Stimulated activated CD4-positive, alpha-beta T cell treated with anti-CD3 and anti-CD28 coated beads, TNF-alpha, amount 100 ng/mL, for 48 hours (primary cell): ENCODE measurements at regions not wholly inside any gene's neighbourhood (a gene's known extent, or its start where the extent isn't known, plus 50 kb on each side); places are given as distances from the start of the nearest gene placed in this dataset.
"Not testable (repeated sequence)": the region's sequence is repeated elsewhere in the genome, so short reads cannot be mapped to it uniquely, and the experiment has no call there.

Experiments
- DNase-seq, 3 donors: peaks; one replicate each; pipeline ENCODE4 v3.0.0-alpha.2; 2020; ENCODE audit warnings: low read depth in 3 of 3

DNA sequence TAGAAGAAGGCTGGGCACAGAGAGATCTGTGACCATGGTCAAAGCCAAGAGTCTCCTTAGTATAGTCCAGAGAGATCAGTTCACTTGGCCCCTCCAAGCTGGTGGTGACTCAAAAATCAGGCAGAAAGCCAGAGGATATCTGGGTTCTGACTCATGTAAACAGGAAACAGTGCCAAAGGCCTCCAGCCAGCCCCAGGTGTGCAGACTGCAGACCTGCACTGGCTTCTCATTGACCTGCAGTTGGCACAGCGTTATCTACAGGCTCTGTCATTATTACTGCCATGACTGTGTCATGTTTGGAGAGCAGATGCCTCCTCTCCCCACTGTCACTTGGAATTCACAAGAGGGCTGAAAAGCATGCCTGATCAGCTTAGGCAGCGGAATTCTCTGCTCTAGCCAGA, 295.7 kb upstream of the PRKD1 start:
- DNase-seq: no peak

DNA sequence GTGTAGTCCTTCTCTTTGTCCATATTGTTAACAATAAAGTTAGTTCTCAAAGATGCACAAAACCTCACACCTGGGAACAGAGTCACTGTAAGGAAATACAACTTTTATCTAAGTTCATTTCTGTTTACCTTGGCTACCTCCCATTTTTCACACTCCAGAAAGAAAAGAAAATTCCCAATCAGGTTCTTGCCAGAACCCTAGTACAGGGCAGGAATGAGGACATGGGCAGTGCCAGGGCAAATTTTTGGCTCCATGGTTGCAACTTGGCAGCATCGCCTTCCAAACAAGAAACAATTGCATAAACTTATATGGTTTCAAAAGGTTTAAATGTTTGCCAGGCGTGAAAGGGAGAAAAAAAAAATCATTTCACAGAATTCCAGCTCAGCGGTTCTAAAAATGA, 296.3 kb upstream of the PRKD1 start:
- DNase-seq: no peak

DNA sequence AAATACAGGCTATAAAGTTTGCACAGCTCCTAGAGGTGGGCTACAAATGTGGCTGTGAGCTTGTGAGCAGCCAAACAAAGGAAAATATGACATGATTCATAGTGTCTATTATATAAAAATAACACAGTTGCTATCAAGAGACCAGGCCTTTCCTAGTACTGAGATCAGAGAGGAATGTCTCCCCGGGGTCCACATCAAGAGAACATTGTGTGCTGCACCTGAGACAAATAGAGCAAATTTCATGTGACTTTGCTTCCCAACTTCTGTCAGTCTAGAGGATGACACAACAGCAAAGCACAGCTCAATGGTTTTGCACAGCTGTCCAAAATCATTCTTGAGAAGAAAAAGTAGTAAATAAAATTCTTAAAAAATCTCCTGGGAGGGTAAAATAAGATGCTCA, 297.5 kb upstream of the PRKD1 start:
- DNase-seq: no peak

DNA sequence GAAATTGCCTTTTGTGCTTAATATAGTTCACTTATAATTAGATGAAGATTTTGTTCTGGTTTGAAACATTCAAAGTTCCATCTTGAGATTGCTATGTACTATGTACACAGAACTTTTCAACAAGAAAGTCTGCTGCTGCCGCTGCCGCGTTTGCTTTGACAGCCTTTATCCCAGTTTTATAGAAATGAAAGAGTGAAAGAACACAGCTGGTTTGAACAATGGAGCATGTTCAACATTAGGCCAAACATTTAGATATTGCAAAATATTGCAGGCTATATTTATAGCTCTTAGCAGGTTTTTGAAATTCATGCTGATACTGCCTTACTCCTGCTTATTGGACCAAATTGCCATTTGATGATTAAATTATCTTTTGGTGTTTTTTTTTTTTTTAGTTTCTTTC, 299.8 kb upstream of the PRKD1 start:
- no peak for DNase-seq

DNA sequence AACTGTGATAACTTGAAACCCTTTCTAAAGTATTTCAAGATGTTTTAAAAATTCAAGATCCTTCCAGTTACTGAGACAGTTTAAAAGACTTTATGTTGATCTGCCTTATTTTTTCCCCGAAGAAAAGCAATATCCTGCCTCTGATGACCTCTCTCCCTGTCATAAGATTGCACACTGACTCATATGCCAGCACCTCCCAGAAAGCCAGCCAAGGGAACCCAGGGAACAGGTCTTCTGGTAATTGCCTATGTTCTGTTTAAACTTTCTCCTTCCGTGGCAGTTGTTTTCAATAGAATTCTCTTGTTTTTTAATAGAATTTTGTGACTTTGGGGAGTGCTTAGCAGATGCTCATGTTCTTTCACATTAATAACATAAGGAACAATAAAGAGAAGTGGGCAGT, 300.2 kb upstream of the PRKD1 start:
- DNase-seq: no peak

DNA sequence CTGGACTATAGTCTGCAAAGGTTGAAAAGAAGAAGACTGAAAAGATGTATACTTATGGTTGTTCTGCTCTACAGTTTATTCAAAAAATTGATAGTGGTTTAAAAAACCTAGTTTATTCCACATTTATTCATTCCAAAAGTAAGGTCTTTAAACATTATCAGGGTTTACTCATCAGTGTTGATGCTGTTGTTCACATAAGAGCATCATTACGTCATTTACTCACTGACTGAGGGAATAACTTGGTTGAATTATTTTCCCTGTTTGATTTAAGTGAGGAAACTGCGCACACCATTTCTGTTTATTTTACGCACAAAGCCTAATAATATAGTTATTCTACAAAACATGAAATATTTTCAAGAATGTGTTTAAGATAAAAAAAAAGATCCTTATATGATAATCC, 303.1 kb upstream of the PRKD1 start:
- no peak for DNase-seq

DNA sequence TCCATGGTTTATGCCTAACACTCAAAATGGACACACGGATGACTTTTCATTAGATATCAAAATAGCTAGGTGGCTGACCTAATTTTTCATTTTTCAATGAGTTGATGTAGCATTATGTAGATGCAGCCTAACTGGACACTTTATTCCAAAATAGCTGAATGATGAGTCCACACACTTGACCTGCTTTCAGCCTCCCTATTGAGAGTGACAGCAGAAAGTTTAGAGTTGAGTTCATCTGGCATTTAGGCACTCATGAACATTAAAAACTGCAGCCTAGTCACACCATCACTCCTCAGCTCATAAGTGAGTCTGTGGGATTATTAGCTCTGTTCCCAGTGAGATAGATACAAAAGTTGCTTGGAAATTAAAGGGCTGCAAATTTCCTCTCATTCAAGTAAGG, 307.3 kb upstream of the PRKD1 start:
- DNase-seq: no peak

DNA sequence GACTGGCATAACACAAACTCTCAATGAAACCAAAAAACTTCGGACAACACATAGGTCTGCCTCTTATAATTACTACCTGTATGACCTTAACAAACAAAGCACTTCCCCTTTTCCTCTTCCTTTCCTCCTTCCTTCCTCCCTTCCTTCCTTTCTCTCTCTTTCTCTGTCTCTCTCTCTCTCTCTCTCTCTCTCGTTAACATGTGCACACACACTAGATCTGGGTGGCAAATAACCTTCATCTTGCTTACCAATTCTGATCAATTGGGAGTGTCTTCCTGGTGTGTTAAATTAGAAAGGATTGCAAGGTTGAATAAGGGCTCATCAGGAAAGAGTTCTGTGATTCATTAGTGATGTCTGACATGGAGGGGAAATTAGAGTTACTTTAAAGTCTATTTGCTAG, 307.8 kb upstream of the PRKD1 start:
- no peak for DNase-seq

DNA sequence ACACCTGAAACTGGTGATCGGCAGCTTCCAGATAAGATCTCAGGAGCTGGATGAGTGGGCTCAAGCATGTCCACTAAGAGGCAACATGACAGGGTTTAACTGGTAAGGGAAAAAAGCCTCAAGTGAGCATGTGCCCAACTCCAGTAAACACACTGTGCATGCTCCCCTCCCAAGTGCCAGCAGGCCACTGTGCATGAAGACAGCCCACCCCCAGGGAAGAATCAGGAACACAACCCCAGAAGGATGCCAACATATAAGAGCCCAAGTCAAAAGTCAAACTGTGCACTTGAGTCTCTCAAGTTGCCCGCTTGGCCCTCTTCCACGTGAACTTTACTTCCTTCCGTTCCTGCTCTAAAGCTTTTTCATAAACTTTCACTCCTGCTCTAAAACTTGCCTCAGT, 311.3 kb upstream of the PRKD1 start:
- no peak for DNase-seq

DNA sequence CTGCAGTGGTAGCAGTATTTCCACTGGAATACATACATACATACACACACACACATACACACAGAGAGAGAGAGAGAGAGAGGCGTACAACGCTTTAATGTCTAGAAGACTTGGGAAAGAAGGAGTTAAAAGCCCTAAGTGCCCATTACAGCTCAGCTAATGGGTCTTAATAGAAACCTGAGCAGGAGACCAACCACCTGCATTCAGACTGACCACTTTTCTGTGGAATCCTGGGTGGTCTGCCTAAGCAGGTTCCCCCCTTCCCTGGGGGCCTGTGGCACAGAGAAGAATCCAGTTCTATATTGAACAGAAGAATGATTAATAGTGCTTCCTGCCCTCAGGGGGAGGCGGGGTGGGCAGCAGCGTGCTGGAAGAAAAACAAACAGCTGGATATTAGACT, 312.4 kb upstream of the PRKD1 start:
- DNase-seq: no peak

DNA sequence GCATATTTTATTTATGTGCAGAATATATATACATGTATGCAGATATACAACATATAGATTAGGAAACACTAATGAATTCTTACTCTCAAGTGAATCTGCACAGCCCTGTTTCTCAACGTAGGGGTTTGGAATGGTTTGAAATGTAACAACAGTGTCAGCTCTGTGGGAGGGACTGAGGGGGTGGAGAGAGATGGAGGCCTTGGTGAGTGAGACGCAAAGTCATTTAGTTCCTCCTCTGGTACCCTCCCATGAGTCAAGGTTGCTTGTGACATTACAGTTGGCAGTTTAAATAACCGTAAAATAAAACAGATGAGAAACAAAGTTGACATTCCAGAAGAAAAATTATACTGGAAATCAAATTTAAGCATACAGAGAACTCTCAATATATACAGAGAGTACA, 313.0 kb upstream of the PRKD1 start:
- DNase-seq: no peak

DNA sequence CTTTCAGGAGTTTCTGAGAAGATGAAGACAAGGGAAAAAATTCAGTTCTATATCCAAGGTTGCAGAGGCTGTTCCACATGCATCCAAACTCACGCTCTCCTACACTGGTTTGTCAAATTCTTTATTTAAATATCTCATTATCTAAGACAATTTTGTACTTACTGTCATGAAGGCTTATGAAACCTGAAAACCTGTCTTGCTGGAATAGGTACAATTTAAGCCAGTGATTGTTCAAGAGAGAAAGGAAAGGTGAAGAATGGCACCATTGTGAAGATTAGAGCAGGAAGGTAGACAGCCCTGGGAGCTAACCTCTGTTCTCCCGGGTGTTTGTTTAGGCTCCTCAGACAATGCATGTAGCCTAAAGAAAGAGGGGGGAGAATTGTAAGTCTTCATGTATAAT, 315.1 kb upstream of the PRKD1 start:
- no peak for DNase-seq

DNA sequence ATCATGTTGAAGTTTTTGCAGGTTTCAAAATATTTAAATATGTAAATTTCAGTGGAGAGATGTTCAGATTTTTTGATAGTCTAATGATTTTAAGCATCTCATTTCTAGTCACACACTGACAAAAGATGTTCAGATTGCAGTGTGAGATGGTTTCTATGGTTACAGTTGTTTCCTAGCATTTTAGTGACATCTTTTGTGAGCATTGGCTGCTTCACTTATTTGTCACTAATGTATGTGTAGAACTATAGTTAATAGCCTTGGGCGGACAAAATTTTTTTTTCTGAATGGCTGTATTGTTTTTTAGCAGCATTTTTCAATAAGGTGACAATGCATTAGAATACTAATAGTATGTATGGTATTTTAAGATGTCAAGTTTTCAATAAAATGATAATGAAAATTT, 315.6 kb upstream of the PRKD1 start:
- no peak for DNase-seq

DNA sequence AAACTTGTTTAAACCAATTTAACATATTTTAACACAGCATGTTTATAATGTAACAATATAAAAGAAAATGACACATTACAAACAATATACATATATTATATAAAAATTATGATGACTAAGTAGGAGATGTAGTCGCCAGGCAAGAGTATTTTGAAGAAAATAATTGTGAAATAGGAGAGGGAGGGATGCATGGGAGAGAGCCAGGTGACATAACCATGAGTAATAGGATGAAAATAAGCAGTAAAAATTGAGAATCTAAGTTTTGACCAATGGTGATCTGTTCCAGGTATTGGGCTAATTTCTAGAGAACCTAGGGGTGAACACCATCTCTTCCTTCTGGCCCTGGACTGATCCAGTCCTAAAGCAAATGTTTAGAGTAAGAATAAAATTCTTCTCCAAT, 315.2 kb upstream of the G2E3 start:
- DNase-seq: no peak

DNA sequence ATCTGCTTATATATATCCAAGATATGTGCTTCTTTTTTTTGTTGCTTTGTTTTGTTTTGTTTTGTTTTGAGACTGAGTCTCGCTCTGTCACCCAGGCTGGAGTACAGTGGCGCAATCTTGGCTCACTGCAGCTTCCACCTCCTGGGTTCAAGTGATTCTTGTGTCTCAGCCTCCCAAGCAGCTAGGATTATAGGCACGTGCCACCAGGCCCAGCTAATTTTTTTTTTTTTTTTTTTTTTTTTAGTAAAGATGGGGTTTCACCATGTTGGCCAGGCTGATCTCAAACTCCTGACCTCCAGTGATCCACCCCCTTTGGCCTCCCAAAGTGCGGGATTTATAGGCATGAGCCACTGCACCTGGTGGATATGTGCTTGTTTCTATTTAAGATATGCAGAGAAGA, 314.6 kb upstream of the G2E3 start:
- DNase-seq: not testable (repeated sequence)

DNA sequence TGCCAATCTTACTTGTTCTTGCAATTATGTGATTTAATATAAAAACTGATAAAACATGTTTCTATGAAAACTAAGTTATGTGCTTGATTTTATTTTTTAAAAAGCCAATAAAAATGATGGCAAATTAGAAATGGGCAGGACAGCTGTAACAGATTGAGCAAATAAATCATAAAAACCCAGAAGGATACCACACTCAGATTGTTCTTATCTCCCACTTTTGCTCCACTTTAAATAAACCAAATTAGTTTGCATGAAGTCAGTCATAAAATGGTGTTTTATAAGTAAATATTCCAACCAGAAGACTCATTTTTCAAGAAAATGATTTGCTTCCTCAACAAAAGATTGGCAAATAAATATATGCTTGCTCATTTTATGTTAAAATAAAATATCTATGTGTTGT, 307.9 kb upstream of the G2E3 start:
- DNase-seq: no peak

DNA sequence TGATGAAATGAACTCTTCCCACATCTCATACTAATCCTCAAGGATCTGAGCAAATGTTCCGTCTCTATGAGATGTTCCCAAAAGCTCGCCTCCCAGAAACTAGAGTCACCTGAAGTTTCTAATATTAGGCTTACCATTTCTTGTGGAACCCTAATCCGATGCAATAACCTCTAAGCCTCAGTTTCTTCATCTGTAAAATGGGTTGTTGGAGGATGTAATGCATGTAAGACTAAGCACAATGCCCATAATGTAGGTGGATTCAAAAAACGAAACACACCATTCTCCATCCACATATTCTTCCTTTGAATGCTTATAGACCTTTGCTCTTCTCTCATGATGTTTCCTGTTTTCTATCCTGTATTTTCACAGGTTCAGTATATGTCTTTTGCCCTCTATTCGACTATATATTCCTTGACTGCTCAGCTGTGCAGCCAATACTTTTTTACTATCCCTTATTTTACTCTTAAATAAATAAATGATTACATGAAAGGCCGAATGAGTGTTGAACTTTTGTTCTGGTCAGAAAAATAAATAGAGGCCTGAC, 307.3 kb upstream of the G2E3 start:
- no peak for DNase-seq

DNA sequence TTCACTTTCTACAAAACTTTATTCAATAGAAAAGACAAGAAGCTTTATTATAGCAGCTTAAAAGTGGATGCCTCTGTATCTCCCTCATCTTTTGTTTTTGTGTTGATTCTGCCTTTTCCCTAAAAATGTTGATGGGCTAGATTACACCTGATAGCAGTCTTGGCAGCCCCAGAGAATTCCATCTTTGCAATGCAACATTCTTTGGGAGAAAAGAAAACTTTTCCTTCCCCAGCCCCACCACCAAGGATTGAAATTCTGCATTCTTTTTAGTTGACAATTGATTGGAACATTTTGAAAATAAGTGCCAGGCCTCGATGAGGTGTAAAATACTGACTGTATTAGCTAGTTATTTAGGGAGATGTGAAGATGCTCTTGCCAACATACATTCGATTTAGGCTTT, 306.8 kb upstream of the G2E3 start:
- no peak for DNase-seq

DNA sequence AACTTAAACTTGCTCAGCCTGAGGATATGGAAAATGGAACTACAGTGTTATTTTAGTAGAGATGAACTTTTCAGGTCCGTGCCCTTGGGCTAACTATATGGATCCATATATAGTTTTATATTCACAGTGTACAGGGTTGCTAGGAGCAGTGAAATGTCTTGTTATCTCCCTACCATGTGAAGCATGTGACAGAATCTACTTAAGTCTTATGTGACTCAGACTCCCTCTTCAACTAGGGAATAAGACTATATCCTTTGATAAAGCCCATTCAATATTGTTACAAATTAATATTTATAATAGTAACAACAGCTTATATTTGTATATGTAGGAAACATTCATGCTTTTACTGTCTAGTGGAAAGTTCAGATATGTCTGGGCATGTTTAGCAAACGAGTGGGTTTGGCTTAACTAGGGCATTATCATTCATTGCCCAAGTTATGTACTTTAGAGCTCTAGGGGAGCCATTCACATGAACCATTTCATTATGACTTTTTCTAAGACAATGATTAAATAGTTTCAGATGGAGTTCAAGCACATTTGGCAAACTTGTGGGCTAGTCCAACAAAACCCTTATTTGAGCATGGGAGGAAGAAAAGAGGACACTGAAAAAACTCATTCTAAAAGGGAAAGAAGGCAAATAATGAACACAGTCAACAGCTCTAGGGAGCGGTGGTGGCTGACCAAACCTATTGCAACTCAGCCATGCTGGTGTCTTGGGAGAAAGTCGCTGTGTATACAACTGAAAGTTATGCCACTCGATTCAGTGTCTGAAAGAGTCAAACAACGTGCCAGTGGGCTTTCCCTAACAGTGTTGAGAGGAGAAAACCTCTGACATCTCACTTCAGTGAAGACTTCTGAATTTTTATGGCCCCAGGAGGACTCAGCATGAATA, 305.9 kb upstream of the G2E3 start:
- no peak for DNase-seq

DNA sequence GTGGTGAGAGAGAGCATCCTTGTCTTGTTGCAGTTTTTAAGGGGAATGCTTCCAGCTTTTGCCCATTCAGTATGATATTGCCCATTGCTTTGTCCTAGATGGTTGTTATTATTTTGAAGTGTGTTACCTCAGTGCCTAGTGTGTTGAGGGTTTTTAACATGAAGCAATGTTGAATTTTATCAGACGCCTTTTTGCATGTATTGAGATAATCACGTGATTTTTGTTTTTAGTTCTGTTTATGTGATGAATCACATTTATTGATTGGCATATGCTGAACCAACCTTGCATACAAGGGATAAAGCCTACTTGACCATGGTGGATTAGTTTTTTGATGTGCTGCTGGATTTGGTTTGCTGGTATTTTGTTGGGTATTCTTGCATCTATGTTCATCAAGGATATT, 302.3 kb upstream of the G2E3 start:
- no peak for DNase-seq

DNA sequence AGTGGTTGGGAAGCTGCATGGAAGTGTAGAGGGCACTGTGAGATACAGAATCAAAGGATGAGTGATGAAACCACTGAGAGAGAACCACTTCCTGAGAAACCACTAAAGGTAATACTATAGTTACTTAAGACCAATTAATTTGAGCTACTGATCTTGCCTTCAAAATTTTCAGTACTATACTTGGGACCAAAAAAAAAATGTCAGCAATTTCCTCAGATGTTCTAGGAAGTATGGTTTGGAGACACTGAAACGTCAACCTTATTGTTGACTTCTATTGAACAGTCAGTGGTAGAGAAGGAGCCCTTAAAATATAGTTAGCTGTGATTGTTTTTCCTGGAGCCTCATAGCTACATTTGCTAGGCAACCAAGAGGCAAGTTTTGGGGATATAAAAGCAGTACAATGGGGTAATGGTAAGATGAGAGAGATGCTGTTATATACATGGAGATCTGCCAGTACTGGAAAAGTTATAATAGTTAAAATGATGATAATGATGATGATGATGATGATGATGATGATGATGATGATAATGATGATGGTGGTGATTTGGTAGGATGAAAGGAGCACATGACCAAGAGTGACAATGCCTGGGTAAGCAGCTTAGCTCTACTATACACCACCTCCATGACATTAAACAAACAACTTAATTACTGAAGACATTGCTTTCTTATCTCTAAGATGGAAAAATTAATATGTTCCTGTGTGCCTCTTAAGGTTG, 300.9 kb upstream of the G2E3 start:
- no peak for DNase-seq

DNA sequence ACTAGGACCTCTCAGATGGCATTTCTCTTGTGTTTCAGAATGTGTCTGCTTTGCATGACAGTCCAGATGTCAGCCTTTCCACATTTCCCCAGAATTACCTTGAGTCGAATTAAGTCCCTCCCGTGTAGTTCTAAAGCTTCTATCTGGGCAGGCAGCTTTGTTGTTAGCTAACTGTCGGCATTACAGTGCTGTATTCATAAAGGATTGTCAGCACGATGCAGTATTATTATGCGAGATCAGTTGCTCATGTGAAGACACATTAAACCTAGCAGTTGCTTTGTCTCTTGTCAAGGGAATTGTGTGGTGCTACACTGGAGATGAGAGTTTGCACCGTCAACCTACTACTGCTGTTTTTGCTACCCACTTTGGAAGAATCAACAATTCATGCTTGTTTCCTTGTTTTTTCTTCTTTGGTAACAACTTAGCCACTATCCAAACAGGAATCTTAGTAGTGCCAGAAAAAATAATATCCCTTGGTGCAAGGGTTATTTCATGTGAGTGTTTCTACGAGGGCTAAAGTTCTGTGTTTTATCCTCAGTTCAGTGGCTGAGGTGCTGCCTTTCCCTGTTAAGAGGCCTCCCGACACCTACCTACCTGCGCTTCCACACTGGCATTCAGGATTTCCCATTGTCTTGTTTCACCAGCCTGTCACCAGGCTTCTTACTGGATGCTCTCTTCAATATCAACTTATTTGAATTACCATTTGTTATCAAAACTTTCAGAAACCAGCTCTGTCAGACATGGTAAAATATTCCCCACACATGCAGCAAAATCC, 297.9 kb upstream of the G2E3 start:
- no peak for DNase-seq
